HG03060 (cell line): ENCODE measurements at regions not wholly inside any gene's neighbourhood (a gene's known extent, or its start where the extent isn't known, plus 50 kb on each side); places are given as distances from the start of the nearest gene placed in this dataset.
"Not testable (repeated sequence)": the region's sequence is repeated elsewhere in the genome, so short reads cannot be mapped to it uniquely, and the experiment has no call there.

Experiments
- ATAC-seq: cut with Tn5 transposase; IDR thresholded peaks from one replicate; pipeline ENCODE4 v1.9.1; 2021; ENCODE audit warnings: low read depth, moderate number of reproducible peaks; ENCODE audit not compliant: unreplicated experiment

DNA sequence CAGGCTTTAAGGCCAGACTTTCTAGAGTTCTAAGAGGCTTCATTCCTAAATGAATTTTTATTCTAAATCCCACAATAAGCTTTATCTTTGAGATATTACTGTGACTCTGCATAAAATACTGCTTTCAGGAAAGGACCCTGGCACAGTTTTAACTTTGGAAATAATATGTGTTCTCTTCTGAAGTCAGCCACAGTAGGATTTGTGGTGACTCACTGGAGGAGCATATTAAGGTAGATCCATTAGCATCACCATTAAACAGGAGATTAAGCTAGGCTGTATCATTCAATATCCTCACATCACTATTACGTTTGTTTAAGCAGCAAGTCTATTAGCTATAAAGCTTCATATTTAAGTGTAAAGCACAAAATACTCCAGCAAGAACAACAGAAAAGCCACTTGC is 186.1 kb upstream of the IZUMO3 start:
- ATAC-seq, result no peak

DNA sequence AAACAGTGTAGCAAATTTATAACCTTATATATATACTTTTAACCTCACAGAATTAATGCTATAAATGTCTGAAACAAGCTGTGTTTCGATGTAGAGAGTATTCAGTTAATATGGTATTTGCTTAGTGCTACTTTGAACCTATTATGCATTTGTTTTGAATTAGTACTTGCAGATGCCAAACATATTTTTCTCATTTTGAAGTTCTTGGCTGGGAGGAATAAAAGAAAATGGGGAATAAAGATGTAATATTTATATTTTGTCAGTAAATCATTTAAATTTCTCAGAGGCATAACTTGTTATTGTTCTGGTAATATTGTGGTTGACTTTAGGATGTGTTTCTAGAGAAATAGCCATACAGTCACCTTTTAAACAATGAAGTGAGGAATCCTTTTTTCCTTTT is 175.9 kb upstream of the IZUMO3 start:
- ATAC-seq, result no peak

DNA sequence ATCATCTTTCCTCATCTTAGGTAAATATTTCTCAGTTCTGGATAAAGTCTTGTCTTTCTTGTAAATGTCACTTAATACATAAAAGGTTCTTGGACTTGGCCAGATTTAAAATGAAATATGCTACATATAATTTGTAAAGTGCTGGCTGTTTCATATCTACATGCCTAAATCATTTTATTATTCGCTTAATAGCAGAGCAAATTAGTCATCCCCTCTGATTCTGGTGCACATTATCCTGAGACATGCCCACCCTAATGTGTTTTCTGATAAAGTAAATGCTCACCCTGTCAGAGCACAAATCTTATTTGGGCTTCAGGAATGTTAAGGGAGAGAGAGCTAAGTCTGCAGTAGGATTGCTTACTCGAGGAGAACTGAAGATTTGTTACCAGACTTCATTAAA is 166.5 kb upstream of the IZUMO3 start:
- ATAC-seq, result no peak

DNA sequence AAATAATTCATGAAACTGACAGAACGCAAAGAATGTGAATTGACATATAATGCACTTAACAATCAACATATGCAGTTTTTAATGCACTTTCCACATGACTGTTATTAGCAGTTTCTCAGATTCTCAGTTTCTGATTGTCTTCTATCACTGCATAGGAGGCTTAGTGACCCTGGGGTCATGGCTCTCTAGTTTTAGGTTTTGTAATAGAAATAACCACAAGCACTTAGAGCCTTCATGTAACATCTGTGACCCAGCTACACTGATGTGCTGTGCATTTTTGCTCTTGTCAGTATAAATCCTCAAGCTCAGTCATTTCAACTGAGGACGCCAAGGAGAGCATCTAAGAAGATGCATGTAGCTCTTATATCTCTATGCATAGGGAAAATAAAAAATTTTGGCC is 163.1 kb upstream of the IZUMO3 start:
- no peak for ATAC-seq

- ATAC-seq, result no peak
Observed at GRCh38 chr9:24698881-24699518, 153.3 kb upstream of the IZUMO3 start.

DNA sequence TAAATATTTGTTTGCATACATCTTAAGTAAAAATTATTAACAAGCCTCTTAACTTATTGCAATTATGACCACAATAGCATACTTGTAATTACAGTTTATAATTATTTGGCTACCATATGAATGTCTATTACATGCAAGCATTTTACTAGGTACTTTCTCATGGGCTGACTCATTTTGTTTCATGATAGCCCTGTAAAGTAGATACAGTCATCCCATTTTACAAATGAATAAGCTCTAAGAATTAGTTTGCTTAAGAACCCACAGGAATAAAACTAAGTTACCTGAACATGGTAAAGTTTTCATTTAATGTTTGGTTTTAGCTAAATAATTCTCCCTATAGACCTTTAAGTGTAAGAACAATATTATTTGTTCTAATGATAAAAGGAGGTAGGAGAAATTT is 126.6 kb upstream of the IZUMO3 start:
- ATAC-seq, result no peak

DNA sequence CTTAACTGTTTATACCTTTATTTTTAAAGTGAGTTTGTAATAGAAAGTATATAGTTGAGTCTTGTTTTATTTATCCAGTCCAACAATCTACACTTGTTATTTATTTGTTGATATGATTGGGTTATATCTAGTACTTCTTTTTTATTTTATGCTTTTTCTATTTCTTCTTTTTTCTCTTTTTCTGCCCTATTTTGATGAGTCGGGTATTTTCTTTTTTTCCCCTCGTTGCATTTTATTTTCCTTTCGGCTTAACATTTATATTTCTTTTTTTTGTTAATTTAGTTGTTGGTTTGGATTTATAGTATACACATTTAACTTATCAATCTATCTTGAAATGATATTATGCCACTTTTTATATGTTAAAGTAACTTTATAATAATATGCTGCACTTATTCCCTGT is 111.7 kb upstream of the IZUMO3 start:
- ATAC-seq, result no peak

DNA sequence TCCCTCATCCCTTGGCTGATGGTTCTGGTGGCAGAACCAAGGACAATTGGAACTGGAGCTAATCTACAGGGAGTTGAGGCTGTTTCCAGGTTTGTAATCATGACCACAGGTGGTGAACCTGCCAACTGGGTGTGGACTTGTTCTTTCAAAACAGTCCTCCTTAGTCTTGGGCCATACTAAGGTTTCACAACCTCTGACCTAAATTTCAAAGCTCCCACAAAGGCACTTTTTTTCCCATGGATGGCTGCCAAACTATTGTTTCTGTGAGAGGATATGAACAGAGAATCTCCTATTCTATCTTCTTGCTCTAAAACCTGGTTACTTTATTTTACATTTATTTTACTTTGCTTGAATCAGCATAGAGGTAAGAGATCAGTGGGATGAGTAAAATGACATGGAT is 106.5 kb upstream of the IZUMO3 start:
- no peak for ATAC-seq

DNA sequence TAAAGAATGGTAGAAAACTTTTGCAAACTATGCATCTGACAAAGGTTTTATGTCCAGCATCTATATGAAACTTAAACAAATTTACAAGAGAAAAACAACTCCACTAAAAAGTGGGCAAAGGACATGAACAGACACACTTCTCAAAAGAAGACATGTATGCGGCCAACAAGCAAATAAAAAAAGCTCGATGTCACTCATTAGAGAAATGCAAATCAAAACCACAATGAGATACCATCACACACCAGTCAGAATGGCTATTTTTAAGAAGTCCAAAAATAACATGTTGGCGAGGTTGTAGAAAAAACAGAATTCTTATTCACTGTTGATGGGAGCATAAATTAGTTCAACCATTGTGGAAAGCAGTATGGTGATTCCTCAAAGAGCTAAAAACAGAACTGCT is 83.1 kb upstream of the IZUMO3 start:
- not testable (repeated sequence) for ATAC-seq

DNA sequence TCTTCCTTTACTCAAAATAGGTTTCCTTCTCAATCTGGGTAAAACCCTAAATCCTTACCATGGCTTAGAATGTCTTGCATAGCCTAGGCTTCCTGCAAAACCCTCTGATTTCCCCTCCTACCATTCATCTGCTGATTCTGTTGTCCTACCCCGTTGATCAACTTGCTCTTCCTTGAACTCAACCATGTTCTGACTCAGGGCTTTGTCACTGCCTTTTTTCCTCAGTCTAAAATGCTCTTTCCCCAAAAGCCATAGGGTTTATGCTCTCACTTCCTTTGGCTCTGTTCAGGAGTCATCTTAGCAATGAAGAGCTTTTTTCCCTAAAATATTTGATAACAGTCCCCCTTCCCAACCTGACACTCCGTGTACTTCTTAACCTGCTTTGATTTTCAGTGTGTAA is 79.4 kb upstream of the IZUMO3 start:
- ATAC-seq, result no peak

- ATAC-seq, result no peak
Observed at GRCh38 chr9:24624481-24624880, 78.8 kb upstream of the IZUMO3 start.

DNA sequence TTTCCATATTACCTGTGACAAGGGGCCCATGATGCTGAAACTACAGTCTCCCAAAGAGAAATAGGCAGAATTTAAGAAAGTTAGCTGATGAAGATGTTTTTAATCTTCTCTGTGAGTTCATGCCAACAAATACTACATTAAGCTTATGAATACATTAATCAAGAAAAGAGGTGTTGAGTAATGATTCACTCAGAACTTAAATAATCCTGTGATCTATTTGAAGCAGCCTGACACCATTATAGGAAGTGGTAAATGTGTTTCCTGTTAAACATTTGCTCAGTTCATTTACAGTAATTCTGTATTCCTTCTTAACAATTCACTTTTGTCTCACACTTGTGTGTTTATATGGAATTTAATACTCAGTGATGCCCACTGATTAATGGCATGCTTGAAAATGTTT is 75.0 kb upstream of the IZUMO3 start:
- no peak for ATAC-seq

DNA sequence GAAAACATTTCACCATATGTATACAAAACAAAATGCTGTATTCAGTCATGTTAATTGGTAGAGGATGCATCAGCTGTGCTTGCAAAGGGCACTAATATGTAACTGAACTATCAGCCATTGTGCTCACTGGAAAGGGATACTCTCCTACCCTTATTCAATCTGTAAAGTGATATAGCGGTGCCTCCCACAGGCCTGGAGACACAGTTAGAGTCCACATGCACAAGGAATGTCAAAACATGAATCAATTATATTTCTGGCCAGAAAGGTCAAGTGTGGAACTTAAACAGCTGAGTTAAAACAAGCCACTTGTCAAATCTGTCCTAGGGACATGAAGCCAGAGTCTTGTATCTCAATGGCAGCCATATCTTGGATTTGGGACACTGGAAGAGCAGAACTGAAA is 71.2 kb upstream of the IZUMO3 start:
- ATAC-seq, result no peak

- no peak for ATAC-seq
Observed at GRCh38 chr9:24614070-24614469, 68.4 kb upstream of the IZUMO3 start.

GRCh38 chr9:24608599-24608998 is 62.9 kb upstream of the IZUMO3 start:
- ATAC-seq, result no peak

DNA sequence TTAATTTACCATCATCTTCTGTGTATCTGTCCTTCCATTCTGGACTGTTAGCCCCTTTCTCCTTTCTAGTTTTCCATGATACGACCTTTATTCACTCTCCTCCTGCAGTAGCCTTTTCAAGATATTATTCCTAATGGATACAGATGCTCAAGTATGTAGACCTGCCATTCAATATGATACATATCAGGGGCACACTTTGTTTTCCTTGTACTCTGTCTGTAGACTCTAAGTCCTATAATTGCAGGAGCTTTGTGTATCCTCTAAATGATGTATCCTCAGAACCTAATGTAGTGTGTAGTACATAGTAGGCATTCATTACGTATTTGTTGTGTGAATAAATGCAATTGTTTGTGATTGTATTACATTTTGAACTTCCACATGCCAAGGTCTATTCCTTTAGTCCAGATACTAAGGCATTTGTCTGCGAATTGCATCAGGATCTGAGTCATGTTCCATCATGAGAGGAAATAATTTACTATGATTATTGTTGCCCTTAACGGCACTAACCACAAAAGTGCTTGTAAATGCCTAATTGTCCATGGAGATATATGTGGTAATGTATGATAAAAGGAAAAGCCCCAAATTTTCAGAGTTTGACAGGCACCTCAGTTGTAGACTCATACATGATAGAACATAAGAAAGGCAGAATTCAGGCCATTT is 57.1 kb upstream of the IZUMO3 start:
- ATAC-seq, result no peak
